A673 (cell line): ENCODE measurements at regions not wholly inside any gene's neighbourhood (a gene's known extent, or its start where the extent isn't known, plus 50 kb on each side); places are given as distances from the start of the nearest gene placed in this dataset.

Experiments used
- BruUV-seq: library from RNA; stranded (reverse); fragments of 400-500 nt; replicated peaks from 2 replicates; lab custom pipeline; 2021; lab: Mats Ljungman, UMichigan
- CTCF ChIA-PET: fragments of 300-600 bp; sonication (Branson Sonifier 250); formaldehyde crosslinking; loops from one replicate; lab custom pipeline; 2022; ENCODE audit warnings: antibody characterized with exemption; lab: Charles Lee
- POLR2A ChIA-PET: fragments of 300-600 bp; sonication (Branson Sonifier 250); formaldehyde crosslinking; loops from one replicate; lab custom pipeline; 2022; ENCODE audit warnings: antibody characterized with exemption; ENCODE audit not compliant: low non-redundant PET; lab: Charles Lee
- DNase-seq: peaks from one replicate; pipeline ENCODE4 v3.0.0-alpha.2; 2015; ENCODE audit warnings: low spot score
- H3K27ac ChIP-seq: fragments of 200-600 bp; sonication (generic); 2 replicates; pipeline ENCODE4 v1.5.1; 2016; ENCODE audit warnings: mixed run types, low read depth, mild to moderate bottlenecking, mixed read lengths, antibody characterized with exemption, low read length; ENCODE audit not compliant: poor library complexity, severe bottlenecking
- H3K27me3 ChIP-seq: fragments of 200-600 bp; sonication (generic); replicated peaks from 2 replicates; pipeline ENCODE4 v1.6.1; 2017; ENCODE audit warnings: mixed run types, low read depth, mild to moderate bottlenecking, mixed read lengths, antibody characterized with exemption, low read length; ENCODE audit not compliant: insufficient read depth, poor library complexity
- H3K36me3 ChIP-seq: fragments of 200-600 bp; sonication (generic); 2 replicates; pipeline ENCODE4 v1.6.1; 2016; ENCODE audit warnings: mixed run types, mild to moderate bottlenecking, mixed read lengths, antibody characterized with exemption, low read length; ENCODE audit not compliant: insufficient read depth, poor library complexity, severe bottlenecking
- H3K4me1 ChIP-seq: fragments of 200-600 bp; sonication (generic); 2 replicates; pipeline ENCODE4 v1.6.1; 2017; ENCODE audit warnings: mixed run types, mild to moderate bottlenecking, mixed read lengths, antibody characterized with exemption, low read length; ENCODE audit not compliant: insufficient read depth, poor library complexity, severe bottlenecking
- H3K4me3 ChIP-seq: fragments of 200-600 bp; sonication (generic); 2 replicates; pipeline ENCODE4 v1.5.1; 2016; ENCODE audit warnings: low read depth, mixed run types, mild to moderate bottlenecking, mixed read lengths, low read length; ENCODE audit not compliant: poor library complexity, severe bottlenecking
- H3K9me3 ChIP-seq: fragments of 200-600 bp; sonication (generic); 2 replicates; pipeline ENCODE4 v1.6.1; 2016; ENCODE audit warnings: mixed run types, low read depth, mild to moderate bottlenecking, mixed read lengths, antibody characterized with exemption, low read length; ENCODE audit not compliant: poor library complexity, severe bottlenecking
- CTCF ChIP-seq: fragments of 300-800, 200-600 bp; sonication (generic); conservative IDR thresholded peaks from 2 replicates; pipeline ENCODE4 v1.5.1; 2017; ENCODE audit warnings: low read depth, mild to moderate bottlenecking, antibody characterized with exemption, low read length, moderate library complexity, mixed read lengths
- EZH2 ChIP-seq: fragments of 200-600 bp; sonication (generic); IDR thresholded peaks from 2 replicates; pipeline ENCODE4 v1.6.1; 2017; ENCODE audit warnings: borderline replicate concordance, low read depth, mild to moderate bottlenecking, mixed read lengths, antibody characterized with exemption, low read length; ENCODE audit not compliant: poor library complexity, severe bottlenecking
- intact Hi-C: fragments of 100-400 bp; cut with micrococcal nuclease; formaldehyde crosslinking; loops from one replicate; pipeline ENCODE4 v1.10.0; 2022; ENCODE audit not compliant: unreplicated experiment

DNA sequence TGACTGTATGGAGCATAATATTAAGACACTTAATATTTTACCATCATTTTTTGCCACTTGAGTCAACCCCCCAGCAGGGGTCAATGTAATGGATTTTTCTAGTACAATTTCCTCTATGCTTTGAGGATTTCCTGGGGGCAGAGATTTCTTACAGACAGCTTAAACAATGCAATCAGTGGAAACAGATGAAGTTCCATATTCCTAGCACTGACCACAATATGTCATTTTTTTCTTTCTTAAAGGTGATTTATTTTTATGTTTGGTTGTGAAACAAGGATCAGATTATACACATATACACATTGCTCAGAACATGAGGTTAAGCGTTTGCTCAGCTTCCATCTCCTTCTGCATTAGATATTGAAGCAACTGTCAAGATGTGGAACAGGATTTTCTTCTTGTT lies 82.0 kb upstream of the ID4 start:
- Histone ChIP-seq H3K27me3 (no peaks in the 10 kb centered on the region), H3K27ac (no peak overlapping the region), H3K4me1 (no peaks in the 10 kb centered on the region), H3K36me3 (no peaks in the 10 kb centered on the region), H3K9me3 (no peaks in the 10 kb centered on the region), H3K4me3 (no peak overlapping the region)
- POLR2A ChIA-PET: no interaction called here
- DNase-seq: no peak
- CTCF ChIA-PET: no interaction called here
- no peak for TF ChIP-seq CTCF
- no peak for TF ChIP-seq EZH2
- BruUV-seq: no TSS peak
- intact Hi-C loops: no loop called here

- BruUV-seq: no TSS peak
- Histone ChIP-seq H3K4me3 (no peak overlapping the region), H3K27me3 (no peaks in the 10 kb centered on the region), H3K27ac (no peak overlapping the region), H3K36me3 (no peaks in the 10 kb centered on the region), H3K4me1 (no peaks in the 10 kb centered on the region), H3K9me3 (no peaks in the 10 kb centered on the region)
- ChIA-PET POLR2A (no interaction called here), CTCF (no interaction called here)
- no peak for TF ChIP-seq CTCF
- TF ChIP-seq EZH2: no peak
- DNase-seq: no peak
- intact Hi-C loops: no loop called here
These were observed 80.1 kb upstream of the ID4 start for GRCh38 chr6:19757036-19757435.

DNA sequence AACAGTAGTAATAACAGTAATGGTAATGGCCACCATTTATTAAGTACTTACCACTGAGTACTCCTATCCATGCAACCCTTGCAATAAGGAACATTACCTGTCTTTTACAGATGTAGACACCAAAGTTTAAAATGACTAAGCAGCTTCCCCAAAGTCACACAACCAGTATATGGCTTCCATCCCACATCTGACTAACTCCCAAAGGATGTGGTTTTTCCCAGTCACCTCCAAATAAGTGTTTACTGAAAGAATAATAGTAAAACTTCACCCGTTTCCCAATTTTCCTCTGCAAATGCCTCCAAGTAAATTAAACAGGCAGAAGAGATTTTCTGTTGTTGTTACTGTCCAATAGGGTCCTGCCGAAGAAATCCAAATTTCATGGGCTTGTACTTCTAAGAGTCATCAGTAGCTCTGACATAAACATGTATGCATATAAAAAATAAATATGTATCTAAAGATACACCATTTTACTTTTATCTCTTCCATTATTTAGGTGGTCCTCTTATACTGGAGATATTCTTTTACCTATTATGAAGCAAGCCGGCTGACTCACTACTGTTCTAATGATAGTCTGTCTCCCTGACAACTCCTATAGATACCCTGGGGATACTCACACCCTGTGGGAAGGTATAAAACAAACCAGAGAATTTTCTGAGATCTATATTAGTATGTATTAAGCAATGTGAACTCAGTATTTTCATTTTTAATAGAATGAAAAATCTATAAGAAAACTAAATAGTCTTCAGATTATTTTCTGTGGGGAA lies 77.9 kb upstream of the ID4 start:
- no peak for DNase-seq
- H3K9me3 ChIP-seq: no peaks in the 10 kb centered on the region
- ChIA-PET POLR2A (no interaction called here), CTCF (no interaction called here)
- no peaks in the 10 kb centered on the region for H3K36me3 ChIP-seq
- no peak overlapping the region for H3K27ac ChIP-seq
- no peak for TF ChIP-seq EZH2
- no peak for TF ChIP-seq CTCF
- BruUV-seq: no TSS peak
- H3K4me3 ChIP-seq: no peak overlapping the region
- intact Hi-C loops: no loop called here
- H3K27me3 ChIP-seq: no peaks in the 10 kb centered on the region
- no peaks in the 10 kb centered on the region for H3K4me1 ChIP-seq
